ENCODE measurements at regions not wholly inside any gene's neighbourhood (a gene's known extent, or its start where the extent isn't known, plus 50 kb on each side); places are given as distances from the start of the nearest gene placed in this dataset.

DNA sequence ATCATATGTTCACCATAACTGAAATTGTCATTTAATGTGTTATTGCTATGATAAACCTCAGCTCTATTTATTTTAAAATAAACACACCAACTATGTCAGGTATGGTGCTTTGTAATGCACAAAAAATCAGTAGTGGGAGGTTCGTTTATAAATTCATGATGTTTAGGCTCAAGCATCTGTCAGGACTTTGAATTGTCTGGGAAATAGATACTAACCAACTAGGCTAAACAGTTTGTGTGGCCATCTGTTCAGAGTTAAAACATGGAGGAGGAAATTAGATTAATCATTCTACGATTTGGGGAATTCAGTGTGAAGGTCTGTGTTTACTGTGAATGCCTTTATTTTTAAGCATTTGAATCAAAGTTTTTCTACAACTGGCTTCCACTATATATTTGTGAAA, 212.6 kb upstream of the FZD8 start:
- DNase-seq (ENCODE audit: low read depth, low spot score) (no peak), ATAC-seq (no peak), FAIRE-seq (no peak)
- CTCF ChIA-PET, result no interaction called here
- no peaks in the 10 kb centered on the region for H3K79me2 ChIP-seq (ENCODE audit: control insufficient read depth, insufficient read depth, low read length)
- intact Hi-C loops (cut with micrococcal nuclease; ENCODE audit: unreplicated experiment) (no loop called here), in situ Hi-C loops (cut with MboI) (no loop called here)
- no peaks in the 10 kb centered on the region for H3K9me3 ChIP-seq (replicated peaks; ENCODE audit: control insufficient read depth, insufficient read depth, low read length)
- no peak overlapping the region for H3K4me3 ChIP-seq
- no peaks in the 10 kb centered on the region for H3K4me1 ChIP-seq (ENCODE audit: control insufficient read depth, insufficient read depth, low read length)
- WGBS (ENCODE audit: insufficient coverage, insufficient replicate concordance, low lambda C conversion rate, missing lambda C conversion rate), result 0% methylated on average over 2 of the region's 2 CpGs
- BruUV-seq (replicated peaks), result no TSS peak
- TF ChIP-seq, protein P1, sequence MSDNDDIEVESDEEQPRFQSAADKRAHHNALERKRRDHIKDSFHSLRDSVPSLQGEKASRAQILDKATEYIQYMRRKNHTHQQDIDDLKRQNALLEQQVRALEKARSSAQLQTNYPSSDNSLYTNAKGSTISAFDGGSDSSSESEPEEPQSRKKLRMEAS (IDR thresholded peaks at IDR 0.05; ENCODE audit: low read depth, low read length), result no peak
- no peak for TF ChIP-seq POU2F2 (IDR thresholded peaks at IDR 0.05; ENCODE audit: borderline replicate concordance, low read depth, low read length)
- TF ChIP-seq EP300 (IDR thresholded peaks at IDR 0.05; ENCODE audit: borderline replicate concordance in 1 of 2, control insufficient read depth in 1 of 2, low read depth in 2 of 2, low read length in 2 of 2), result no peak
- TF ChIP-seq SMAD1 (IDR thresholded peaks at IDR 0.05; ENCODE audit: low read depth, partially characterized antibody), result no peak
- TF ChIP-seq ZNF384 (IDR thresholded peaks at IDR 0.05; ENCODE audit: borderline replicate concordance, low read depth, low read length), result no peak
- no peak for TF ChIP-seq NR2F1 (conservative IDR thresholded peaks at IDR 0.05)
- TF ChIP-seq YBX1 (IDR thresholded peaks at IDR 0.05), result no peak
- TF ChIP-seq, protein P2, sequence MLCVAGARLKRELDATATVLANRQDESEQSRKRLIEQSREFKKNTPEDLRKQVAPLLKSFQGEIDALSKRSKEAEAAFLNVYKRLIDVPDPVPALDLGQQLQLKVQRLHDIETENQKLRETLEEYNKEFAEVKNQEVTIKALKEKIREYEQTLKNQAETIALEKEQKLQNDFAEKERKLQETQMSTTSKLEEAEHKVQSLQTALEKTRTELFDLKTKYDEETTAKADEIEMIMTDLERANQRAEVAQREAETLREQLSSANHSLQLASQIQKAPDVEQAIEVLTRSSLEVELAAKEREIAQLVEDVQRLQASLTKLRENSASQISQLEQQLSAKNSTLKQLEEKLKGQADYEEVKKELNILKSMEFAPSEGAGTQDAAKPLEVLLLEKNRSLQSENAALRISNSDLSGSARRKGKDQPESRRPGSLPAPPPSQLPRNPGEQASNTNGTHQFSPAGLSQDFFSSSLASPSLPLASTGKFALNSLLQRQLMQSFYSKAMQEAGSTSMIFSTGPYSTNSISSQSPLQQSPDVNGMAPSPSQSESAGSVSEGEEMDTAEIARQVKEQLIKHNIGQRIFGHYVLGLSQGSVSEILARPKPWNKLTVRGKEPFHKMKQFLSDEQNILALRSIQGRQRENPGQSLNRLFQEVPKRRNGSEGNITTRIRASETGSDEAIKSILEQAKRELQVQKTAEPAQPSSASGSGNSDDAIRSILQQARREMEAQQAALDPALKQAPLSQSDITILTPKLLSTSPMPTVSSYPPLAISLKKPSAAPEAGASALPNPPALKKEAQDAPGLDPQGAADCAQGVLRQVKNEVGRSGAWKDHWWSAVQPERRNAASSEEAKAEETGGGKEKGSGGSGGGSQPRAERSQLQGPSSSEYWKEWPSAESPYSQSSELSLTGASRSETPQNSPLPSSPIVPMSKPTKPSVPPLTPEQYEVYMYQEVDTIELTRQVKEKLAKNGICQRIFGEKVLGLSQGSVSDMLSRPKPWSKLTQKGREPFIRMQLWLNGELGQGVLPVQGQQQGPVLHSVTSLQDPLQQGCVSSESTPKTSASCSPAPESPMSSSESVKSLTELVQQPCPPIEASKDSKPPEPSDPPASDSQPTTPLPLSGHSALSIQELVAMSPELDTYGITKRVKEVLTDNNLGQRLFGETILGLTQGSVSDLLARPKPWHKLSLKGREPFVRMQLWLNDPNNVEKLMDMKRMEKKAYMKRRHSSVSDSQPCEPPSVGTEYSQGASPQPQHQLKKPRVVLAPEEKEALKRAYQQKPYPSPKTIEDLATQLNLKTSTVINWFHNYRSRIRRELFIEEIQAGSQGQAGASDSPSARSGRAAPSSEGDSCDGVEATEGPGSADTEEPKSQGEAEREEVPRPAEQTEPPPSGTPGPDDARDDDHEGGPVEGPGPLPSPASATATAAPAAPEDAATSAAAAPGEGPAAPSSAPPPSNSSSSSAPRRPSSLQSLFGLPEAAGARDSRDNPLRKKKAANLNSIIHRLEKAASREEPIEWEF (IDR thresholded peaks at IDR 0.05; ENCODE audit: insufficient replicate concordance, low read depth, low read length), result no peak
- no peak overlapping the region for H3K9ac ChIP-seq (ENCODE audit: control insufficient read depth, insufficient read depth, low read length)
- RAD21 ChIA-PET (ENCODE audit: unreplicated experiment), result no interaction called here
- no peaks in the 10 kb centered on the region for H3K27me3 ChIP-seq (replicated peaks in 1 of 2; ENCODE audit: control insufficient read depth in 2 of 2, insufficient read depth in 2 of 2, low read length in 1 of 2)
- no peak overlapping the region for H2AFZ ChIP-seq (ENCODE audit: control insufficient read depth, low read depth, low read length)
- no peak overlapping the region for H3K27ac ChIP-seq (ENCODE audit: control insufficient read depth, insufficient read depth)
- no peaks in the 10 kb centered on the region for H4K20me1 ChIP-seq (ENCODE audit: control insufficient read depth, insufficient read depth)
- SMC1A ChIA-PET (ENCODE audit: uncharacterized antibody, unreplicated experiment), result no interaction called here
- no peaks in the 10 kb centered on the region for H3K36me3 ChIP-seq (ENCODE audit: control insufficient read depth in 2 of 2, insufficient read depth in 2 of 2, low read length in 1 of 2)
- no peak overlapping the region for H3K4me2 ChIP-seq (ENCODE audit: control insufficient read depth, insufficient read depth)
- POLR2A ChIA-PET, result no interaction called here
